IMR-90 (cell line): ENCODE measurements at regions not wholly inside any gene's neighbourhood (a gene's known extent, or its start where the extent isn't known, plus 50 kb on each side); places are given as distances from the start of the nearest gene placed in this dataset.
A peak's percentile ranks its signal among the peaks of the same experiment; 100 is the strongest.

Experiments used
- ATAC-seq: fragments of 200-7000 bp; cut with Tn5 transposase; 2 replicates; pipeline ENCODE4 v1.9.1; 2020; ENCODE audit warnings: low read depth, mild to moderate bottlenecking, moderate library complexity
- BruUV-seq: library from RNA; stranded (reverse); fragments of 400-500 nt; replicated peaks from 2 replicates; lab custom pipeline; 2021; lab: Mats Ljungman, UMichigan
- CTCF ChIA-PET: fragments of 300-600 bp; formaldehyde crosslinking; extraction: SDS; loops from one replicate; lab custom pipeline; 2021; ENCODE audit warnings: antibody characterized with exemption; lab: Yijun Ruan, JAX
- POLR2A ChIA-PET: fragments of 300-600 bp; sonication (Branson Sonifier 250); formaldehyde crosslinking; loops from one replicate; lab custom pipeline; 2022; ENCODE audit warnings: antibody characterized with exemption; ENCODE audit not compliant: unreplicated experiment; lab: Charles Lee
- DNase-seq: peaks from one replicate; pipeline ENCODE4 v3.0.0; 2013
- H2AFZ ChIP-seq: replicated peaks from 2 replicates; pipeline ENCODE3; 2013; ENCODE audit warnings: low read length, mild to moderate bottlenecking; ENCODE audit not compliant: poor library complexity
- H2AK5ac ChIP-seq: 2 replicates; pipeline ENCODE4 v1.6.1; 2013; ENCODE audit warnings: low read depth, low read length, inconsistent platforms
- H2AK9ac ChIP-seq: replicated peaks from 2 replicates; pipeline ENCODE3; 2013; ENCODE audit warnings: mild to moderate bottlenecking, low read depth, low read length, moderate library complexity; ENCODE audit not compliant: poor library complexity
- H2BK120ac ChIP-seq: 2 replicates; pipeline ENCODE4 v1.6.1; 2013; ENCODE audit warnings: low read depth, low read length, inconsistent platforms
- H2BK15ac ChIP-seq: 3 replicates; pipeline ENCODE4 v1.6.1; 2013; ENCODE audit warnings: low read depth, low read length, inconsistent platforms
- H2BK20ac ChIP-seq: 2 replicates; pipeline ENCODE4 v1.6.1; 2013; ENCODE audit warnings: low read depth, mild to moderate bottlenecking, inconsistent platforms, low read length, moderate library complexity
- H2BK5ac ChIP-seq: 2 replicates; pipeline ENCODE4 v1.6.1; 2013; ENCODE audit warnings: mild to moderate bottlenecking, low read depth, low read length, inconsistent platforms; ENCODE audit not compliant: poor library complexity, severe bottlenecking
- H3K14ac ChIP-seq: replicated peaks from 2 replicates; pipeline ENCODE4 v1.6.1; 2013; ENCODE audit warnings: low read depth, low read length, inconsistent platforms
- H3K18ac ChIP-seq: 2 replicates; pipeline ENCODE4 v1.6.1; 2013; ENCODE audit warnings: low read depth, low read length, control low read depth
- H3K23ac ChIP-seq: 2 replicates; pipeline ENCODE4 v1.6.1; 2013; ENCODE audit warnings: low read depth, low read length, inconsistent platforms
- H3K27ac ChIP-seq: 2 replicates; pipeline ENCODE4 v1.5.1; 2013; ENCODE audit warnings: mild to moderate bottlenecking, control low read depth, low read length; ENCODE audit not compliant: insufficient read depth
- H3K27me3 ChIP-seq: 2 replicates; pipeline ENCODE4 v1.6.1; 2013; ENCODE audit warnings: low read length; ENCODE audit not compliant: control insufficient read depth, insufficient read depth
- H3K36me3 ChIP-seq: 2 replicates; pipeline ENCODE4 v1.6.1; 2013; ENCODE audit warnings: low read length, mixed read lengths; ENCODE audit not compliant: control insufficient read depth, insufficient read depth
- H3K4ac ChIP-seq: 2 replicates; pipeline ENCODE4 v1.6.1; 2013; ENCODE audit warnings: low read depth, low read length, inconsistent platforms
- H3K4me1 ChIP-seq: 2 replicates; pipeline ENCODE4 v1.6.1; 2013; ENCODE audit warnings: low read length, mixed read lengths; ENCODE audit not compliant: control insufficient read depth, insufficient read depth
- H3K4me2 ChIP-seq: 2 replicates; pipeline ENCODE4 v1.6.1; 2013; ENCODE audit warnings: low read depth, mild to moderate bottlenecking, control low read depth, low read length, moderate library complexity
- H3K4me3 ChIP-seq: 2 replicates; pipeline ENCODE4 v1.5.1; 2013; ENCODE audit warnings: low read depth, mild to moderate bottlenecking, control low read depth, low read length, moderate library complexity; ENCODE audit not compliant: insufficient read depth
- H3K56ac ChIP-seq: 2 replicates; pipeline ENCODE4 v1.6.1; 2013; ENCODE audit warnings: low read length, inconsistent platforms; ENCODE audit not compliant: insufficient read depth; ENCODE audit errors: extremely low read depth
- H3K79me1 ChIP-seq, 2 experiments: 2 replicates each; pipeline ENCODE4 v1.6.1; 2013; ENCODE audit warnings: low read length in 2 of 2, inconsistent platforms in 1 of 2, low read depth in 1 of 2
- H3K9ac ChIP-seq: 2 replicates; pipeline ENCODE4 v1.6.1; 2013; ENCODE audit warnings: low read depth, low read length, control low read depth
- H3K9me1 ChIP-seq: 2 replicates; pipeline ENCODE4 v1.6.1; 2013; ENCODE audit warnings: low read length, inconsistent platforms; ENCODE audit not compliant: insufficient read depth
- H3K9me3 ChIP-seq: 2 replicates; pipeline ENCODE4 v1.6.1; 2013; ENCODE audit warnings: low read length; ENCODE audit not compliant: control insufficient read depth, insufficient read depth
- H4K20me1 ChIP-seq: 2 replicates; pipeline ENCODE4 v1.6.1; 2013; ENCODE audit warnings: low read length, inconsistent platforms; ENCODE audit not compliant: insufficient read depth
- H4K5ac ChIP-seq: 2 replicates; pipeline ENCODE4 v1.6.1; 2013; ENCODE audit warnings: mild to moderate bottlenecking, low read depth, low read length, control low read depth
- H4K8ac ChIP-seq, 2 experiments: 2 replicates each; pipeline ENCODE4 v1.6.1; 2013; ENCODE audit warnings: low read depth in 2 of 2, low read length in 2 of 2, control low read depth in 1 of 2, inconsistent platforms in 1 of 2
- H4K91ac ChIP-seq: 2 replicates; pipeline ENCODE4 v1.6.1; 2013; ENCODE audit warnings: low read depth, low read length, inconsistent platforms; ENCODE audit not compliant: insufficient read depth
- RAD21 ChIP-seq: IDR thresholded peaks from 2 replicates; pipeline ENCODE4 v1.6.1; 2012; ENCODE audit warnings: low read length, improper control_type of control experiment
- WGBS, 2 experiments: methylation state at CpG; one replicate each; pipeline versions ENCODE4 v1.1.5 to v1.1.7; 2013; ENCODE audit warnings: missing lambda C conversion rate in 2 of 2; ENCODE audit not compliant: insufficient read length in 1 of 2; ENCODE audit errors: extremely low coverage in 2 of 2; 5-methylcytosine and 5-hydroxymethylcytosine counted together
- dilution Hi-C: fragments of 300-500 bp; cut with HindIII; formaldehyde crosslinking; loops from one replicate; pipeline ENCODE4 v1.14.3; 2018; ENCODE audit warnings: low sequenced_read_pairs; ENCODE audit not compliant: unreplicated experiment
- in situ Hi-C: fragments of 300-500 bp; cut with MboI; formaldehyde crosslinking; loops from 3 replicates; pipeline ENCODE4 v1.14.3; 2019; ENCODE audit warnings: low sequenced_read_pairs, inconsistent platforms, mixed read lengths
- intact Hi-C: fragments of 100-400 bp; cut with micrococcal nuclease; formaldehyde crosslinking; loops from 2 replicates; pipeline ENCODE4 v1.10.0; 2022

- dilution Hi-C loops (no loop called here), in situ Hi-C loops (no loop called here), intact Hi-C loops (no loop called here)
- ChIA-PET POLR2A (no interaction called here), CTCF (no interaction called here)
- Histone ChIP-seq H3K4me1 (peaks cover 9% of the 10 kb centered on the region), H3K9me3 (no peaks in the 10 kb centered on the region; the same call in 1 of the 2 replicates), H3K18ac (no peak overlapping the region), H4K5ac (no peak overlapping the region), H2AFZ (no peak overlapping the region), H4K8ac (no peak overlapping the region), H2AK5ac (no peak overlapping the region), H3K4me3 (no peak overlapping the region), H3K9ac (no peak overlapping the region), H3K14ac (no peak overlapping the region), H3K4ac (no peak overlapping the region), H3K9me1 (peaks cover 13% of the 10 kb centered on the region; the same call in 1 of the 2 replicates), H2BK15ac (no peak overlapping the region), H3K27ac (no peak overlapping the region), H2BK20ac (no peak overlapping the region), H3K79me1 (no peaks in the 10 kb centered on the region), H2AK9ac (peak overlapping the region; percentile 42), H2BK120ac (no peak overlapping the region), H4K91ac (no peak overlapping the region), H3K27me3 (peaks cover 2% of the 10 kb centered on the region), H4K20me1 (no peaks in the 10 kb centered on the region), H2BK5ac (no peak overlapping the region), H3K36me3 (no peaks in the 10 kb centered on the region), H3K23ac (no peak overlapping the region), H3K56ac (no peak overlapping the region), H3K4me2 (no peak overlapping the region)
- DNase-seq (peak; percentile 3), ATAC-seq (0 out of 2 replicates have a peak, but pooled peaks have one; percentile 24)
- TF ChIP-seq RAD21: no peak
- WGBS, 2 experiments: 0% methylated on average over 1 of the region's 3 CpGs; no CpG with 5 or more reads in 1 of the 2 experiments
- no TSS peak for BruUV-seq
Measured at GRCh38 chr2:71749671-71750101, 296.3 kb downstream of the DYSF start.
